H9 (cell line): ENCODE measurements at regions not wholly inside any gene's neighbourhood (a gene's known extent, or its start where the extent isn't known, plus 50 kb on each side); places are given as distances from the start of the nearest gene placed in this dataset.

Experiments used
- DNase-seq: peaks from one replicate; pipeline ENCODE4 v3.0.0-alpha.2; 2017
- H2AFZ ChIP-seq: one replicate; pipeline ENCODE4 v1.6.1; 2013; ENCODE audit warnings: mild to moderate bottlenecking, low read length, control low read depth, moderate library complexity
- H2AK5ac ChIP-seq: 2 replicates; pipeline ENCODE4 v1.6.1; 2013; ENCODE audit warnings: low read length, control low read depth, mixed read lengths; ENCODE audit not compliant: insufficient read length
- H2BK120ac ChIP-seq: one replicate; pipeline ENCODE4 v1.6.1; 2013; ENCODE audit warnings: low read depth, mild to moderate bottlenecking, low read length, control low read depth, inconsistent platforms; ENCODE audit not compliant: poor library complexity, severe bottlenecking
- H2BK12ac ChIP-seq: 2 replicates; pipeline ENCODE4 v1.6.1; 2013; ENCODE audit warnings: low read length, control low read depth, mixed read lengths, low read depth; ENCODE audit not compliant: insufficient read length
- H2BK15ac ChIP-seq: 2 replicates; pipeline ENCODE4 v1.6.1; 2013; ENCODE audit warnings: low read depth, low read length, control low read depth
- H2BK20ac ChIP-seq: one replicate; pipeline ENCODE4 v1.6.1; 2013; ENCODE audit warnings: low read depth, mild to moderate bottlenecking, low read length, control low read depth, inconsistent platforms; ENCODE audit not compliant: poor library complexity, severe bottlenecking
- H2BK5ac ChIP-seq: 2 replicates; pipeline ENCODE4 v1.6.1; 2013; ENCODE audit warnings: low read length, control low read depth, mixed read lengths; ENCODE audit not compliant: insufficient read length
- H3K14ac ChIP-seq: 2 replicates; pipeline ENCODE4 v1.6.1; 2013; ENCODE audit warnings: low read length, control low read depth; ENCODE audit not compliant: insufficient read depth
- H3K18ac ChIP-seq: 2 replicates; pipeline ENCODE4 v1.6.1; 2013; ENCODE audit warnings: low read depth, mild to moderate bottlenecking, mixed read lengths, low read length, control low read depth; ENCODE audit not compliant: insufficient read length
- H3K23ac ChIP-seq: 2 replicates; pipeline ENCODE4 v1.6.1; 2013; ENCODE audit warnings: low read length, control low read depth, mixed read lengths, low read depth; ENCODE audit not compliant: insufficient read length
- H3K23me2 ChIP-seq: 2 replicates; pipeline ENCODE4 v1.6.1; 2013; ENCODE audit warnings: low read depth, mild to moderate bottlenecking, mixed read lengths, low read length, control low read depth; ENCODE audit not compliant: insufficient read length, poor library complexity, severe bottlenecking
- H3K27ac ChIP-seq: 2 replicates; pipeline ENCODE4 v1.5.1; 2013; ENCODE audit warnings: low read length, control low read depth, mixed read lengths, low read depth; ENCODE audit not compliant: insufficient read length
- H3K27me3 ChIP-seq: 2 replicates; pipeline ENCODE4 v1.6.1; 2013; ENCODE audit warnings: low read length, control low read depth, inconsistent platforms; ENCODE audit not compliant: insufficient read depth
- H3K4ac ChIP-seq: 2 replicates; pipeline ENCODE4 v1.6.1; 2013; ENCODE audit warnings: low read depth, mild to moderate bottlenecking, control low read depth, inconsistent platforms, low read length, moderate library complexity
- H3K4me1 ChIP-seq: 2 replicates; pipeline ENCODE4 v1.6.1; 2013; ENCODE audit warnings: low read length, control low read depth, inconsistent platforms; ENCODE audit not compliant: insufficient read depth
- H3K4me2 ChIP-seq: 2 replicates; pipeline ENCODE4 v1.6.1; 2013; ENCODE audit warnings: low read length, control low read depth, mixed read lengths; ENCODE audit not compliant: insufficient read length, insufficient read depth
- H3K56ac ChIP-seq: 2 replicates; pipeline ENCODE4 v1.6.1; 2013; ENCODE audit warnings: low read depth, mild to moderate bottlenecking, mixed read lengths, low read length, control low read depth; ENCODE audit not compliant: insufficient read length
- H3K79me1 ChIP-seq: 2 replicates; pipeline ENCODE4 v1.6.1; 2013; ENCODE audit warnings: low read depth, mild to moderate bottlenecking, moderate library complexity, low read length, control low read depth, inconsistent platforms; ENCODE audit not compliant: insufficient read depth, poor library complexity, severe bottlenecking
- H3K79me2 ChIP-seq: 2 replicates; pipeline ENCODE4 v1.6.1; 2013; ENCODE audit warnings: low read length, control low read depth, inconsistent platforms; ENCODE audit not compliant: insufficient read depth
- H3K9ac ChIP-seq: 2 replicates; pipeline ENCODE4 v1.6.1; 2013; ENCODE audit warnings: low read length, control low read depth, mixed read lengths; ENCODE audit not compliant: insufficient read length; ENCODE audit errors: extremely low read depth
- H3K9me3 ChIP-seq: one replicate; pipeline ENCODE4 v1.6.1; 2013; ENCODE audit warnings: low read depth, low read length, inconsistent platforms; ENCODE audit not compliant: control insufficient read depth
- H3T11ph ChIP-seq: one replicate; pipeline ENCODE4 v1.6.1; 2013; ENCODE audit warnings: mild to moderate bottlenecking, low read length, control low read depth, inconsistent platforms
- H4K20me1 ChIP-seq: one replicate; pipeline ENCODE4 v1.6.1; 2013; ENCODE audit not compliant: control insufficient read depth, insufficient read length, insufficient read depth
- H4K5ac ChIP-seq: 2 replicates; pipeline ENCODE4 v1.6.1; 2013; ENCODE audit warnings: low read depth, mild to moderate bottlenecking, mixed read lengths, low read length, control low read depth; ENCODE audit not compliant: insufficient read length
- H4K8ac ChIP-seq: replicated peaks from 2 replicates; pipeline ENCODE4 v1.6.1; 2013; ENCODE audit warnings: low read length, control low read depth, mixed read lengths, low read depth; ENCODE audit not compliant: insufficient read length
- H4K91ac ChIP-seq: 2 replicates; pipeline ENCODE4 v1.6.1; 2013; ENCODE audit warnings: low read depth, mild to moderate bottlenecking, moderate library complexity, mixed read lengths, low read length, control low read depth; ENCODE audit not compliant: insufficient read length
- H3K27ac Mint-ChIP-seq, 3 experiments: 2 replicates in 2 of 3; 3 replicates in 1 of 3; pipeline ENCODE4 v1.8.0; 2020 to 2021; ENCODE audit warnings: mixed read lengths in 3 of 3, mild to moderate bottlenecking in 1 of 3, moderate library complexity in 1 of 3
- H3K27me3 Mint-ChIP-seq: 2 replicates; pipeline ENCODE4 v1.8.0; 2021; ENCODE audit warnings: low read depth, mild to moderate bottlenecking, moderate library complexity, mixed read lengths
- H3K36me3 Mint-ChIP-seq, 3 experiments: 2 replicates in 2 of 3; 3 replicates in 1 of 3; pipeline ENCODE4 v1.8.0; 2020 to 2021; ENCODE audit warnings: low read depth in 3 of 3, mixed read lengths in 3 of 3; ENCODE audit not compliant: insufficient read depth in 1 of 3
- H3K4me1 Mint-ChIP-seq, 2 experiments: 2 replicates each; pipeline ENCODE4 v1.8.0; 2020; ENCODE audit warnings: mixed read lengths in 2 of 2
- H3K4me3 Mint-ChIP-seq, 2 experiments: 2 replicates in 1 of 2; 3 replicates in 1 of 2; pipeline ENCODE4 v1.8.0; 2020 to 2021; ENCODE audit warnings: mild to moderate bottlenecking in 2 of 2, mixed read lengths in 2 of 2, moderate library complexity in 1 of 2
- H3K9me3 Mint-ChIP-seq, 2 experiments: 2 replicates in 1 of 2; 3 replicates in 1 of 2; pipeline ENCODE4 v1.8.0; 2020; ENCODE audit warnings: mild to moderate bottlenecking in 2 of 2, mixed read lengths in 2 of 2, moderate library complexity in 1 of 2
- CTCF ChIP-seq: fragments of 200-600 bp; sonication (generic); conservative IDR thresholded peaks from 3 replicates; pipeline ENCODE4 v1.8.0; 2021; ENCODE audit warnings: antibody characterized with exemption, mild to moderate bottlenecking
- WGBS: extraction: QIAGEN DNeasy Blood & Tissue Kit; methylation state at CpG from one replicate; pipeline ENCODE4 v1.1.7; 2013; ENCODE audit warnings: missing lambda C conversion rate, low lambda C conversion rate, mixed read lengths; ENCODE audit not compliant: insufficient read length; ENCODE audit errors: extremely low coverage; 5-methylcytosine and 5-hydroxymethylcytosine counted together

DNA sequence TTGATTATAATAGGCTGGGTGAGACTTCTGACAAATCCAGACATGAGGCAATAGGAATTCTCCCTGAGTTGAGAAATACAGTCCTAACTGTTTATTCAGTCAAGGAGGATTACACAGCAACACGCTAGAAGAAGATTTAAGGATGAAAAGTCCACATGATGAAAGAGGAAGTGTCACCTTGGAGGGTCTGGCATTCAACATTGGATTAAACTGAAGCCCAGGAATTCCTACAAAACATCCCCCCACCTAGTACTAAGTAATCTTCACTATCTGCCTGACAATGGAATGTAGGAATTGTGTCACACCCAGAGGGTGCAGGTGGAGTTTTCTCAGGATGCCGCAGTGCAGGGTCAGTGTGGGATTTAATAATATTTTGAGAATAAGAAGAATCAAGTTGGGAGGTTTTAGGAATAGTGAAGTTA lies 142.4 kb downstream of the SOCS6 start:
- no peaks in the 10 kb centered on the region; the same call in 1 of the 2 replicates for H3K4me1 ChIP-seq
- Mint-ChIP-seq H3K4me3 (no peak overlapping the region), H3K9me3 (no peaks in the 10 kb centered on the region), H3K4me1 (peaks cover 6 to 8% of the 10 kb centered on the region in 2 experiments; a peak in 2 of 4 replicates), H3K27me3 (no peaks in the 10 kb centered on the region), H3K27ac (no peak overlapping the region), H3K36me3 (no peaks in the 10 kb centered on the region; a peak in 1 of 7 replicates)
- H3K27ac ChIP-seq = no peak overlapping the region
- no peaks in the 10 kb centered on the region for H4K20me1 ChIP-seq
- no peak overlapping the region for H2BK15ac ChIP-seq
- no peak overlapping the region for H2AFZ ChIP-seq
- H3K4ac ChIP-seq = no peak overlapping the region
- H3T11ph ChIP-seq = no peak overlapping the region
- H2BK120ac ChIP-seq = no peak overlapping the region
- no peak overlapping the region for H4K91ac ChIP-seq
- no peak overlapping the region for H2BK12ac ChIP-seq
- no peak overlapping the region for H3K9ac ChIP-seq
- no peak overlapping the region for H3K56ac ChIP-seq
- no peak for DNase-seq
- no peak overlapping the region for H3K23ac ChIP-seq
- no peaks in the 10 kb centered on the region for H3K27me3 ChIP-seq
- H3K79me1 ChIP-seq = no peaks in the 10 kb centered on the region
- no peaks in the 10 kb centered on the region for H3K23me2 ChIP-seq
- no peak overlapping the region for H4K8ac ChIP-seq
- H2BK20ac ChIP-seq = no peak overlapping the region
- H3K4me2 ChIP-seq = no peak overlapping the region
- no peak overlapping the region for H3K14ac ChIP-seq
- H3K79me2 ChIP-seq = no peaks in the 10 kb centered on the region
- TF ChIP-seq CTCF = no peak
- no peak overlapping the region for H2BK5ac ChIP-seq
- no peak overlapping the region for H3K18ac ChIP-seq
- no peak overlapping the region for H4K5ac ChIP-seq
- no peak overlapping the region for H2AK5ac ChIP-seq
- no peaks in the 10 kb centered on the region for H3K9me3 ChIP-seq
- no CpG with 5 or more reads among the region's 2 CpGs for WGBS
